ENCODE measurements at regions not wholly inside any gene's neighbourhood (a gene's known extent, or its start where the extent isn't known, plus 50 kb on each side); places are given as distances from the start of the nearest gene placed in this dataset.

DNA sequence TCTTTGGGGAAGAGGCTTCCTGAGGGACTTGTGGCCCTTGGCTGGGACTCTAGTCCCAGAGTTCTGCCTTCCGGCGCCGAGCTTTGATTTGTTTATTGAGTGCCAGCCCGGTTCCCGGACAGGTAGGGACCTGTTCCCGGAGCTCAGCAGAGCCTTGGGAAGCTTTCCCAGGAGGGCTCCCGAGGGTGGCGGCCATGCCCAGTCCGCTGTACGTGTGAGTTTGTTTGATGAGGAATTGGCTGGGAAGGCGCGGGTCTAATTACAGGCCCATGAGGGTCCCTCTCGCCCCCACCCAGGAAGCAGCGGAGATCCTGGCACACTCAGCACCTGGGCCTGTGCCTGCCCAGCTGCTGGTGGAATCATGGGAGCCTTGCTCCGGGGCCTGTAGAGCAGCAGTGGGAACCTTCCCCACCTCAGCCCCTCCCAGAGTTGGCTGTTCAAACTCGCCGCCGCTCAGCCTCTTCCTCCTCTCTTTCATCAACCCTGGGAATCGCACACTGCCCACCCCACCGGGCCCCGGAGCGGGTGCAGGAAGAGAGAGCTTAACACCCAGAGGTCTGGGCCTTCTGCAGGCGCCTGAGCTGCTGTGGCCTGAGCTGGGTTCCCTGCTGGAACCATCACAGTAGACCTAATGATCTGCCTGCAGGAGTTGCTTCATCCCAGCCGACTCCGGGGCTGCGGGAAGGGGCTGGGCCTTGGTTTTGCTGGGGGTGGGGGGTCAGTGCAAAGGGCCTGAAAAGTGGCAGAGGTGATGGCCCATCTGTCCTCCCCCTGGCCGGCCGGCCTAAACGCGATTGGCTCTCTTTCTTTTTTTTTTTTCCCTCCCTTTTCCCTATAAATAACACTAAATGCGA lies 313.7 kb downstream of the SEC14L1 start:
- peak; percentile 61 for ATAC-seq
- peak; percentile 86 for DNase-seq (ENCODE audit: low spot score)

DNA sequence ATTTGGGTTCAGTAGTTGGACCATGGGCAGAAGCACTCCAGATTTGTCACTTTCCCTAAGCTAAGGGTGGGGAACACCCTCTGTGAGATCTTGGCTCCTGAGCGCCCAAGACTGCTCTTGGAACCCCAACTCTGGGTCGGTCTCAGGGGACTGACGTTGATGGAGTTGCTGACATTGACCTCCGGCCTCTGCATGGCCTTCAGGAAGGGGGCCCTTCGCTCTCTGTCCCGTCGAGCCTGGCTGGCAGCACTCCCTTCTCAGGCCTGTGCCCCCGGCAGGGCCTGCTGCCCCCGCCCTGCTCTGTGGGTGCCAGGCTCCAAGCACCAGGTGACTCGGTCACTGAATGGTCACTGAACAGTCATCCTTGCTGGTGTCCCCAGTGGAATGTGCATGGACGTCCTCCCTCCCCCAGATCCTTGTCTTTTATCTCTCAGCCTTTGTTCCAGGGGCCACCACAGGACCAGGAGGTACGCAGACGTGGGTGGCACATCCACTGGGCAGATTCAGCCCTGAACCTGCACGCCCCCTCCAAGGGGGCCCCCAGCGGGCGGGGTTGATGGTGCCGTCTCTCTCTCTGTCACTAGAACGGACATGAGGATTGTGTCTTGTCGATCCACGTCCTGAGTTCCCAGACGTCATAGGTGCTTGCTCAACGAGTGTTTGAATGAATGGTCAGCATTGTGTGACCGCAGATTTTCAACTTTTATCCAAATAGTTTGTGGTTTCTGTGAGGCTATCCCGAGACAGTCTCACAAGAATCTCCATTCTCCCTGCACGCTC lies 314.5 kb downstream of the SEC14L1 start:
- DNase-seq (ENCODE audit: low spot score) (no peak), ATAC-seq (no peak)

DNA sequence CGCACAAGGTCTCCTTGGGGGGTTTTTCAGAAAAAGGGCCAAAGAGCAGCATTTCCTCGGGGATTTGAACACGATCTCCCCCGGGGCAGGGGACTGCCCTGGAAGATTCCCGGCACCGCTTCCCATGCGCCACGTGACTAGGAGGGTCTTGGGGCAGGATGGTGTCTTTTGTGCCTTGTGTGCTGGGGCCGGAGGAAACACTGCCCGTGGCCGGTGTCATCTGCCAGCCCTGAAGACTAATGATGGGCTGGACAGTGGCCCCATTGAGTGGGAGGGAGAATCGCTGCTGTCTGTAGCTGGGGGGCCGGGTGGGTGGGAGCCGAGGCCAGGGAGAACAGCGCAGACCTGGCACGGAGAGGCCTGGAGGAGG lies 315.1 kb downstream of the SEC14L1 start:
- no peak for ATAC-seq
- DNase-seq (ENCODE audit: low spot score), result no peak

DNA sequence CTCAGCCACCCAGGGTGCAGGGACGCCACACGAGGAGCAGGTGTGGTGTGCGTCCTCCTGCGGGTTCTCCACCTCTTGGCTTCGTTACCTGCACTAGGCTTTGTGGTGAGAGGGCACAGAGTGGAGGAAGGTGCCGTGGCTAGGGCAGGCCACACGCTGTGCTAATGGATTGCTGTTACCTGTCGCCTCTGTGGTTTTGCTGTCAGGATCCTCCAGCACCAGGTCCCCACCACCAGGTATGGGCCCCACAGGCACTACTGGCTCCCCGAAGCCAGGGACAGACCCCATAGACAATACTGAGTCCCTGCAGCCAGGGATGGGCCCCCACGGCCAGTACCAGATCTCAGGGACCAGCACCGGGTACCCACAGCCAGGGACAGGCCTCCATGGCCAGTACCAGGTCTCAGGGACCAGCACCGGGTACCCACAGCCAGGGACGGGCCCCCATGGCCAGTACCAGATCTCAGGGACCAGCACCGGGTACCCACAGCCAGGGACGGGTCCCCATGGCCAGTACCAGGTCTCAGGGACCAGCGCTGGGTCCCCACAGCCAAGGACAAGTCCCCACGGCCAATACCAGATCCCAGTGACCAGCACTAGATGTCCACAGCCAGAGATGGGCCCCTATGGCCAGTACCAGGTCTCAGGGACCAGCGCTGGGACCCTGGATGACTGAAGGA lies 315.6 kb downstream of the SEC14L1 start:
- ATAC-seq, result no peak
- DNase-seq (ENCODE audit: low spot score), result no peak

DNA sequence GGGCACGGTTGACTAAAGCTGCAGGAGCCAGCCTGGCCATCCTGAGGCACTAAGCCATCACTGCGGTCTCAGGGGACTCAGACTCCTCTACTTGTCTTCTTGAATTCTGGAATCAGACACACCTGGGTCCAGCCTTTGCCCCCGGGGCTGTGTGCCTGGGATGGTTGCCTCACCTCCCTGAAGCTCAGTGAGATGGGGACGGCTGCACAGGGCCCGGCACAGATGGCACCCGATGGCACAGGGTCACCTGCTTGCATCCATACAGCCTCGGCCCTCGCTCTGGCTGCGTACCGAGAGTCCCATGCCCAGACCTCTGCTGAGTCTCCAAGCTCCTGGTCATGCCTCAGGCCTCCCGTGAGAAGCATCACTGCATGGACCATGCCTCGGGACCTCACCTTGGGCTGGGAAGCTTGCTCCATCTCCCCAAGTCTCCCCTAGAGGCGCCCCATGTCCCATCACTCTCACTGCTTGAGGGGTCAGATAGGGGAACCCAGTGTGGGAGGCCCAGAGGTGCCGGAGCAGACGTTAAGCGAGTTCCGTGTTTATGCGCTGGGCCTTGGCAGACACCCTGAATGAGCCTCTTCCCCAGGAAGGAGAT lies 316.3 kb downstream of the SEC14L1 start:
- DNase-seq (ENCODE audit: low spot score) (no peak), ATAC-seq (no peak)

DNA sequence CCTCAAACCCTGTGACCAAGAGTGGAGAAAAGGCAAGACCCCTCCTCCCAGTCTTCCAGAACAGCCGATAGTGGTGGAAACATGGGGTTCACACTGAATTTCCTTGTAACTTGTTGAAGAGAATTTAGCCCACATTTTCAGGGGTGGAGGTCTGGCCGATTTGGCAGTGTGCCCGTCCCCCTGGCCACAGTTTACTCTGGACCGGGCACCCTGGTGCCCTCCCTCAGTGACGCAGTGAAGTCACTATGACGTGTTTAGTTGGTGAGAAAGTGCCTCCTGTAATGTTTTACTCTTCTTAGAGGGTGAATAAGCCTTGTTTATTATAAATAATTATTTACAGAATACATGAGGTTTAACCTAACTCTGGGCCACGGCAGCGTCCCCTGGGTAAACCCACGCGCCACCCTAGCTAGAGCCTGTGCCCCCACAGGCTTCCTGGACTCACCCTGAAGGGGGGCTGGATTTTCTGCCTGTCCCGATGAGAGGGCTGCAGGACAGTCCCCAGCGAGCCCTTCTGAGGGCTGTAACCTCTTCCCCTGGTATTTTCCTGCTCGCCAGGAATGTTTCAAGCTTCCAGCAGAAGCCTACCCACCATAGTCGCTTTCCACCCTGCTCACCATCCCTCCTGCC lies 316.9 kb downstream of the SEC14L1 start:
- ATAC-seq (no peak), DNase-seq (ENCODE audit: low spot score) (no peak)

DNA sequence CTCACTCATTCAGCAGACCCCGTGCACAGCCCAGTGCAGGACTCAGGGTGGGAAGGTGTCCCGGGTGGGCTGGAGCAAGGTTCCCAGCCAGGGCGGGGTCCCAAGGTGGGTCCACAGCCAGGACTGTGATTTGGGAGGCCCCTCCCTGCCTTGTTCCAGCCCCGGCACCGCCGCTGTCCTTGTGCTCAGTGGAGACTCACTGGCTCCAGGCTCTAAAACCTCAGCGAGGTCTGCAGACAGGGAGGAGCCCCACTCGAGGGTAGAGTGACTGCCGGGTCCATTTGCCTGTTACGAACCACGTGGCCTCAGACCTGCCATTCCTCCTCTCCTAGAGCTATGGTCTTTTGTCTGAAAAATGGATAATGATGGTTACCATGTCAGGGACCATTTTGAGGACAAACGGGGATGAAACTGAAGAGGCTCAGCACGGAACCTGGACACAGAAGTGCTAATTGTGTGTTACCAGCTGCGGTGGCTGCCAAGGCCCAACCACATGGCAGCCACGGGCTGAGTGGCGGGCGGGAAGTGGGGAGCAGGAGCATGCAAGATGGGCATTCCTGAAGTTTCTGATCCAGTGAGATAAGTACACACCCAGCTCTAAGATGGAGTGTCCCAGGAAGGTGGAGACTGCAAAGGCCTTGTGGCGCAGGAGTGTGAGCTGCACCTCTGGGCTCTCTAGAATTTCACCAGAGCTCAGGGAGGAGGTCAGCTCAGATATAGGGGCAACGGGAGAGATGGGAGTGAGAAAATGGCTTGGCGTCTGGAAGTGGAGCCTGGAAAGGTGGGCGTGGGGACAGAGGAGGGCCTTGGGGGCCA lies 317.6 kb downstream of the SEC14L1 start:
- DNase-seq (ENCODE audit: low spot score) (no peak), ATAC-seq (no peak)

DNA sequence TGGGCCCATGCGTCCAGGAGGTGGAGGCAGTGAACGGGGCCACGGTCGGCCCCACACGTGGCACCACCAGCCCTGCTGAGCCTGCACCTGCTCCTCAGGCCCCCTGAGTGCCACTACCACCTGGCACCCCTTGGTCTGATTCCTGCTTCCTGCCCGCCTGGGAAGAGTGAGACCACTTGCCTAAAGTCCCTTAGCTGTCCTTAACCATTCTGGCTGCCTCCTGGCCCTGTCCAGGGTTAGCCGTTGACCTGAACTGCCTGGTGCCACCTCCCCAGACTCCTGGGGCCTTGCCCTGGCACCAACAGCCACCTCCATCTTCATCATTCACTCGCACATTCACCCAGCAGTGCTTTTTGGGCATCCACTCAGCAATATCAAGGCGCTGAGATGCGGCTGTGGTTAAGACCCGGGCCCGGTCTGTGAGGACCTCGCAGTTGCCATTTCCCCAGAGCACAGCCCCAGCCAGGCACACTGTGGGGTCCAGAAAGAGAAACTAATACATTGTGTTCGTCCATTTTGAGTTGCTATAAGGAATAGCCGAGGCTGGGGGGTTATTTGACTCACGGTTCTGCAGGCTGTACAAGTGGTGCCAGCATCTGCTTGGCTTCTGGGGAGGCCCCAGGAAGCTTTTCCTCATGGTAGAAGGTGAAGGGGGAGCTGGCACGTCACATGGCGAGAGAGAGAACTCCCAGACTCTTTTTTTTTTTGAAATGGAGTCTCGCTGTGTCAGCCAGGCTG lies 318.4 kb downstream of the SEC14L1 start:
- ATAC-seq (no peak), DNase-seq (ENCODE audit: low spot score) (no peak)

DNA sequence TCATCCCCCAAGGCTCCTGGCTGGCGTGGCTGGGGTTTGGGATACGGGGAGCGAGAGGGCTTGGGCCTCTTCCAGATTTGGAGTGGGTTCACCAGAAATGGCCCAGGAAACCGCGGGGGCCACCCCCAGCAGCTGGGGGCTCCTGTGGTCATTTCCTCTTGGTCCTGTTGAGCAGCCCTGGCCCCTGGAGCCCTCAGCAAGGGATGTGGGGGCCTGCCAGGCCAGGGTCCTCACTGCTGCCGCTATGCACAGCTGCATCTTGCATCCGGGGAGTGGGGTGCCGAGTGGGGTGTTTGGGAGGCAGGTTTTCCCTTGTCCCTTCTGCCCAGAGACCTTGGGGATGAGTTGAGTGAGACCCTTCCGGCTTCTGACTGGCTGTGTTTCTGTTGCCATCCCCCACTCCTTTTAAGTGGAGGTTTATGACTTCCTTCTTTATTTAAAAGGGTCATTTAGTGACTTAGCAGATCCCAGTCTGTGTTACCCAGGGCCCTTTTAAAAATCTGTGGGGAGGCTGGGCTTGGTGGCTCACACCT lies 319.8 kb downstream of the SEC14L1 start:
- no peak for ATAC-seq

DNA sequence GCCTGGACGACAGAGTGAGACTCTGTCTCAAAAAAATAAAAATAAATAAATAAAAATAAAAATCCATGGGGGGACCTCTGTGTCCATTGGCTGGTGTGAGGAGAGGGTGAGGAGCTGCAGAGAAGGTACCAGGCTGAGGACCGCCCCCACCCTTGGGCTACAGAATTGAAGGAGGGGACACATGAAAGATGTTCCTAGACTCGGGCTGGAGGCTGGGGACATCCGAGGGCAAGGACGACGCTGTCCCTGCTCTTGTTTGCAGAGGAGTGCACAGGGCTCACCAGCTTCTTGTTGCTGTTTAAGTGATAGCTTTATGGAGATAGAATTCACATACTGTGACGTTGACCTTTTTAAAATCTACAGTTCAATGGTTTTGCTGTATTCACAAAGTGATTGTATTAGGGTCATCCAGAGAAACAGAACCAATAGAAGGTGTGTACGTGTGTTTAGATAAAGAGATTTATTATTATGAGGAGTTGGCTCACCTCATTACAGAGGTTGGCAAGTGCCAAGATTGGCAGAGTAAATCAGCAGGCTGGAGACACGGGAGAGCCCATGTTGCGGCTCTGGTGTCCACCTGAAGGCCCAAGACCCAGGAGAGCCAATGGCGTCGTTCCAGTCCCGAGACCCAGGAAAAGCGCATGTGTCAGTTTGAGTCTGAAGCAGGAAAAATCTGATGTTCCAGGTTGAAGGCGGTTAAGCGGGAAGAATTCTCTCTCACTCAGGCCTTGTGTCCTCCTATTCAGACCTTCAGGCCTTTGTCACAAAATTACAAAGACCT lies 320.7 kb downstream of the SEC14L1 start:
- ATAC-seq (no peak), DNase-seq (ENCODE audit: low spot score) (no peak)

More for the DNA sequence above, 319.8 kb downstream of the SEC14L1 start:
- no peak for DNase-seq (ENCODE audit: low spot score)

DNA sequence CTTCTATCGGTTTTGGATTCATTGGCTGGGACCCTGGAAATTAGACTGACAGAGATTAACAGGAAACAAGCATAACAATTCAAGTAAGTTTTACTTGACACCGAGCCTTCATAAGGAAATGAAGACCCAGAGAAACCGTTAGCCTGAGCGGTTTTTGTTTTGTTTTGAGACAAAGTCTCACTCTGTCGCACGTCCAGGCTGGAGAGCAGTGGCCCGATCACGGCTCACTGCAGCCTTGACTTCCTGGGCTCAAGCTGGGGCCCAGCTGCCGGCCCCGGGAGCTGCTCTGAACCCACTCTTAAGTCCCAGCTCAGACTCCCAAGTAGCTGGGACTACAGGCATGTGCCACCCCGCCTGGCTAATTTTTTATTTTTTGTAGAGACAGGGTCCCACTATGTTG lies 321.3 kb downstream of the SEC14L1 start:
- no peak for DNase-seq (ENCODE audit: low spot score)
- no peak for ATAC-seq

DNA sequence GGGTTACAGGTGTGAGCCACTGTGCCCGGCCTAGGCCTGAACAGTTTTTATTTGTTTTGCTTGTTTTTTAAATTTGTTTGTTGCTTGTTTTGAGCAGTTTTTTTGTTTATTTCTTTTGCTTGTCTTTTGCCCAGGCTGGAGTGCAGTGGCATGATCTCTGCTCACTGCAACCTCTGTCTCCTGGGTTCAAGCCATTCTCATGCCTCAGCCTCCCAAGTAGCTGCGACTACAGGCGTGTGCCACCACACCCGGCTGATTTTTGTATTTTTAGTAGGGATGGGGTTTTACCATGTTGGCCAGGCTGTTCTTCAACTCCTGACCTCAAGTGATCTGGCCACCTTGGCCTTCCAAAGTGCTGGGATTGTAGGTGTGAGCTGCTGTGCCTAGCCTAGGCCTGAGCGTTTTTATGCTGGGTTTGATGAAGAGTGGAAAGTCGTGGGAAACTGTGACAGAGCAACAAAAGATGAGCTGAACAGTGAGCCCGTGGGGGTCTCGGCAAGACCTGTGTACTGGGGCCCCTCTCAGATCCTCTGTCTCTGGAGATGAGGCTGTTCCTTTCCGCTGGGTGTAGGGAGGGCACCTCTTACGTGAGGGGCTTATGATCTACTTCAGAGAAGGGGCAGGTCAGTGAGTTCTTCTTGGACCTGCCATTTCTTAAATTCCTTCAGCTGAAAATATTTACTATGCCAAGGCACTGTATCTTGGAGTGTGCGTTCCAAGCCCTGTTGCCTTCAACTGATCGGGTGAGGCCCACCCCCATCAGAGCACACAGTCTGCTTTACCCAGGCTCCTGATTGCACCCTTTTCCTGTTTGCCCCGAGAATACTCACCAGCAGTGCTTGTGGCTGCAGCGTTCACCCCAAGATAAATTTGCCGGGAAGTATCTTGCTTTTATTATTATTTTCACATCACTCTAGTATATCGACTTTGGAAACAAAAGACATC lies 322.1 kb downstream of the SEC14L1 start:
- no peak for ATAC-seq

DNA sequence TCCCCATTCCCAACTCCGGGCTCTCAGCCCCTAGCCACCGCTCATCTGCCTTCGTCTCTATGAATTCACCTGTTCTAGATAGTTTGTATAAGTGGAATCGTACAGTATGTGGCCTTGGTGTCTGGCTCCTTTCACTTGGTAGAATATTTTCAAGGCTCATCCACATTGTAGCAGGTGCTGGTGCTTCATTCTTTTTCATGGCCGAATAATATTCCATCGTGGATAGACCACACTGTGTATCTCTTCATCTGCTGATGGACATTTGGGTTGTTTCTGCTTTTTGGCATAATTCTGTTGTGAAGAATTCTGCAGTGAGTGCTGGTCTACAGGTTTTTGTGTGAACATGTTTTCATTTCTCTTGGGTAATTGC lies 324.2 kb downstream of the SEC14L1 start:
- ATAC-seq (no peak), DNase-seq (ENCODE audit: low spot score) (no peak)

More for the DNA sequence above, 322.1 kb downstream of the SEC14L1 start:
- DNase-seq (ENCODE audit: low spot score), result no peak

DNA sequence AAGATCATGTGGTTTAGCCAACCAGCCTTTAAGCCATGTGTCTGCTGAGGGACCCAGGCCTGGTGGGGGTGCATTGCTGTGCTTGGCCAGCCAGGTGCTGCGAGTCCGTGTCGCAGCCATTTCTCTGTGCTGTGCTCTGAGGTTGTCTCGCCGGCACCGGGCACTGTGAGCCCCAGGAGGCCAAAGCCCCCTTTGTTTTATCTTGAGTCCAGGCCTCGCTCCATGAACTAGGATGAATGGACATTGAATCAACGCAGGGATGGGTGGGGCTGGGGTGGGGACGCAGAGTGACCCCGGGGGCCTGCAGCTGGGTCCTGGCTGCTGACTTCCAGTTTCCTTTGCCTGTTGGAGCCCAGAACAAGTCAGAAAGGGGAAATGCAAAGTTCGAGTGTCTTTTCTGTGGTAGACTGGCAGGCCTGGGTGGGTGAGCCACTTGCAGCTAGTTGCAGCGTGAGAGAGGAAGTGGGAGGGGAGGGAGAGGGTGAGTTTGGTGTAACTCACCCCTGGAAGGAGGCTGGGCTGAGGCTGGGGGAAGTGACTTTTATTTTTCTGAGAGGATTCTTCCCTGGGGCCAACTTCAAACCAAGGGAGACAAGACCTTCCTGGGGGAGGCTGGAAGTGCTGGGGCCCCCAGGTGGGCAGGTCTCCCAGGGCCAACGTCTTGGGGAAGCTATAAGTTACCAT lies 324.7 kb downstream of the SEC14L1 start:
- DNase-seq (ENCODE audit: low spot score), result no peak
- peak; percentile 49 for ATAC-seq

DNA sequence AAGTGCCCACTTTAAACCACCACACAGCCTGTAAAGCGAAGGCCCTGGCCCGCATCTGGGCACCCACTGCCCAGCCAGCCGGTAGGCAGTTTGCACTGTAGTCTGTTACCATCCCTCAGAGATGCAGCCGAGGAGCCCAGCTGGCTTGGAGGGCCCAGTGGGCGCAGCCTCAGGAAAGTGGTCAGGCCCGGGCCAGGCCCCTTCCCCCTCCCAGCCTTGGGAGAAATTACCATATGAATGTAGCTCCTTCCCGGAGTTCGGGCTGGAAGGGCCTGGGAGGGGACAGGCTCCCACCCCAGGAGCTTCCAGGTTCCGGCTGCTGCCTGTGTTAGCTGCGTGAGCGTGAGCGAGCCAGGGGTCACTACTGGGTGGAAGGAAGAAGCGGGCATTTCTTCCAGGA lies 325.4 kb downstream of the SEC14L1 start:
- ATAC-seq, result no peak
- no peak for DNase-seq (ENCODE audit: low spot score)

DNA sequence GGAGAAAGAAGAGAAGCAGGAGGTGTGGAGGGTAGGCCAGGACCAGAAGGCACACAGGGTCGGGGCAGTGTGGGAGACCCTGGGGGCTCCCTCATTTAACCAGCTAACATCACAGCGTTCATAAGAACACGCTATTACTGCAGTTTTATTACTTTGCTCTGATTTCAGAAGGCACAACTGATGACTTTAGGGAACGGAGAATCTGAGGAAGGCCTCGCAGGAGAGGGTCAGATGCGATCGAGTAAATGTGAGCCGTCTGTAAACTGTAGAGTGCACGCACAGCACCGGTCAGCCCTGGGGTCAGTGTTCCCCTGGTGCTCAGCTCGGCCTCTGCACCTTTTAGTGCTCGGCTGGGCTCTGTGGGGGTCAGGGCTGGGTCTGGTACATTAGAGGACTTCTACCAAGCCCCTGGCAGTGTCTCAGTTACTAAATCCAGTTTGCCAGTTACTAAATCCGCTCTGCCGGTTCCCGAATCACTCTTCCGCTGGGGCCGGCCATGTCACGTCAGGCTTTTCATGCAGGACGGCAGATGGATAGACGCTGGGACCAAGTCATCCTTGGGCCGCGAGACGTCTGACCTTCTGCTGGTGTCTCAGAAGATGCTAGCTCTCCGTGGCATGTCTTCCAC lies 325.9 kb downstream of the SEC14L1 start:
- ATAC-seq (no peak), DNase-seq (ENCODE audit: low spot score) (no peak)
